Stimulated activated CD4-positive, alpha-beta T cell treated with anti-CD3 and anti-CD28 coated beads, Interleukin-15, amount 100 ng/mL, for 1 hour (primary cell): ENCODE measurements at regions not wholly inside any gene's neighbourhood (a gene's known extent, or its start where the extent isn't known, plus 50 kb on each side); places are given as distances from the start of the nearest gene placed in this dataset.
"Not testable (repeated sequence)": the region's sequence is repeated elsewhere in the genome, so short reads cannot be mapped to it uniquely, and the experiment has no call there.

Experiments used
- DNase-seq, 2 donors: peaks; one replicate each; pipeline ENCODE4 v3.0.0-alpha.2; 2020; ENCODE audit warnings: low read depth in 1 of 2, low spot score in 1 of 2

DNA sequence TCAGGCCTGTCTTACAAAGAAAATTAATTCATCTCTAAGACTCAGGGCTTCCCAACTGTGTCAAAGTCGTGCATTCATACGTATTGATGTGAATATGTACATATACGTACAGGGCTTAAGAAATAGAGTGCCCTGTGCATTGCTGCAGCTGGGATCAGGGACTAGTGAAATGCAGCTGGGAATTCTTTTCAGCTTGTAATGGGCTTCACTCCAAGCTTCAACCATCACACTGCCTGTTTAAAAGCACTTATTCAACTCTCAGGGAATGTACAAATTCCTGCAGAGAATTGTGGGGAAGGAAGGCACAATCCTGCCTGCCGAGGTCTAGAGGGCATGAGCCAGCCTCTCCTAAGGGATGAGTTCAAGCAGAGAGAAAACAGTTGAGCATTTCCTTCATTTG lies 59.6 kb upstream of the MAN2A1 start:
- DNase-seq, result no peak

DNA sequence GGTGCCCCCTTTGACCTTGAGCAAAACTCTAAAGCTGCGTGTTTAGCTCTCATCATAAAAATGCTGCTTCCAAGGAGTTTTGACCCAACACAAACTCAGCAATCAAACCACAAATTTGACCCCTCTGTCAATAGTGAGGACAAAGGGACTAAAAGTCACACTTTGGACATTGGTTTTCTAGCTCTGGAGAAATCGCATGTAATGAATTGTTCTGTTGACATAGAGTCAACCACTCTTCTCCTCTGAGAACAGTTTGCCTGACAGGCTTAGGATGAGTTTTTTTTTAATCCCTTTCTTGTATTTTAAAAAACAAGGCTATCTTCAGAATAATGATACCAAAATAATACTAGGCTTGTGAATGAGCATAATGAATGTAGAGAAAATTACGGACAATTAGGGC lies 61.1 kb upstream of the MAN2A1 start:
- DNase-seq, result no peak

DNA sequence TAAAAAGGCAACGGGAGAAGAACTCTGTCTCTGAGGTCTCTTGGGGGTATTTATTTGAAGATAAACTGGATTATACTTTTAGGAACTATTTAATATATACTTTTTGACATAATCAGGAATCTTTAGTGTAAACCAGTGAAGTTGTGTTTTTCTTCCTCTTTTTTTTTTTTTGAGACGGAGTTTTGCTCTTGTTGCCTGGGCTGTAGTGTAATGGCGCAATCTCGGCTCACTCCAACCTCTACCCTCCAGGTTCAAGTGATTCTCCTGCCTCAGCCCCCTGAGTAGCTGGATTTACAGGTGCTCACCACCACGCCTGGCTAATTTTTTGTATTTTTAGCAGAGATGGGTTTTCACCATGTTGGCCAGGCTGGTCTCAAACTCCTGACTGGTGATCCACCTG lies 68.5 kb upstream of the MAN2A1 start:
- not testable (repeated sequence) for DNase-seq

DNA sequence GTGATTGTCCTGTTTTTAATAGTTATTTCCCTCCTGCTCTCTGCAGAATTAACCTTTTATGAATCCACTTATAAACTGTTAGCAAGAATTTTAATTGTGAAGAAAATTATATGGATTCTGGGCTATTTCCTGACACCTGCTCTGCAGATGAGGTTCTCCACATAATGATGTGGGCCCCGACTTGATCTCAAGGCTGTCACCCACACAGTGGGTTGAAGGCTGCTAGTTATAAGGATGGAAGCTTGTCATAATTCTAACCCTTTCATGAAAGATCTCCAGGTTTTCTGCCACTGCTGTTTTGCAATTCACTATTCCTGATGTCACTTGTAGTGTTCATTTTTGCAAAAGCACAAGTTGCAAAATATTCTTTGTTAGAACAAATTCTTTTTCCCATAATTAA lies 69.1 kb upstream of the MAN2A1 start:
- no peak for DNase-seq

DNA sequence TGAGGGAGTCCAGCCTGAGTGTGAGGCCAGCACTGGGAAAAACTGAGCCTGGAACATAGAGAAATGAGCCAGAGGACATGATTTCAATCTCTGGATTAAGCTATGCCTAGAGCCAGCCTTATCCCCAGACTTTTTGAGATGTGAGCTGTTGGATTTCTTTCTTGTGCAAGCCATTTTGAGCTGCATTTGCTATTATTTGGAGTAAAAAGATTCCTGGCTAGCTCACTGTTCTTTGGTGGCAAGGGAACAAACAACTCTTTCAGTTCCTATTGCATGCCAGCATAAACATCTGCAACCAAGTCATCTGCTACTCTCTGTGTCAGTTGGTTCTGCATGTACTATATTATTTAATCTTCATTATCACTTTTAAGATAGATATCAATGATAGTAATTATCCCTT lies 70.1 kb upstream of the MAN2A1 start:
- no peak for DNase-seq

DNA sequence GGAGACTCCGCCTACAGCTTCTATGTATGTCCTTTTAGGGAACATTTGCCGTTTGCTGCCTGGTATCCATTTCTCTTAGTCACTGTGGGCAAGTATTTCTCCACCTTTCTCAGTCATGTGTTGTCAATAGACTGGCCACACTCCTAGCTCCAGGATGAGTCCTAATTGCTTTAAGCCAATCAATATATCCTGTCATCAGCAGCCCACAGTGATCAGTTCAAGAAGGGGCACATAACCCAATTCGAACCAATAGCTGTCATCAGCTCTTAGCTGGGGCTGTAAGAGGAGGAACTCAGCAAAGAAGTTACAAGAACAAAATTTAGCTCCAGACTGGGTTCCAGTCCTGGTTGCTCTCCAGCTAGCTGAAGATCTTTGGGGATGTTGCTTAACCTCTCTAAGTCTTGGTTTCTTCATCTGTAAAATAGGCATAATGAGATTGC lies 70.7 kb upstream of the MAN2A1 start:
- DNase-seq, result no peak

DNA sequence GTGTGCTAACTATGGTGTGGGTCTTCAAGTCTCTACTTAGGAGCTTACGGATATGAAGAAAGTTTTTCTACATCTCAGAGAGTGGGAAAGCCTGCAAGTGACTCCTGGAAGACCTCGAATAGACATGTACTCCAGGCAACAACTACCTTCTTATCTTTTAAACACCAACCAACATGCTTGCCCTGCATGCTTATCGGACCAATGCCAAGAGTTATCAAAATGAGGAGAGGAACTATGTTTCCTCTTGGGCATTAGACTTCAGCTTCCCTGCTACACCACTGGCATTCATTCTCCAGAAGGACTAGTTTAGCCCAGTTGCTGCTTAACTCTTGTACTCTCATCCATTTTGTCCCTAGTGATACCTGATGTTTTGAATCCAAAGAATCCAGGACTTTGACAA lies 74.7 kb upstream of the MAN2A1 start:
- DNase-seq, result no peak

DNA sequence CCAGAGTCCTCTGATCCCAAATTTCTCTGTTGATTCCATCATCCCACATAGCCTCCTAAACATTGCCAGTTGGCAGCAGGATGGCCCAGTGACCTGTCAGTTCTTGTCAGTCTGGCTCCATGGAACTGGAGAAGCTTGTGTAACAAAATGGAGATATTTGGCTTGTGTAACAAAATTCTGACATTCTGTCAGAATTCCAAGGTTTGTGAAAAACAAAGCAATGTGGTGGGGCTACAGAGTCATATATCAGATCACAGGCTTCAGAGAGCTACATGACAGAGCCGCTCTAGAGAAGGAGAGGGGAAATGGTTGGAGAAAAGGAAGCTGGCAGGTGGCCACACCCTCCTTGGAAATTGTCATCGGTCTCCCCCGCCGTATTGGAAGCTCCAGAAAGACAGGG lies 75.4 kb upstream of the MAN2A1 start:
- DNase-seq, result no peak

DNA sequence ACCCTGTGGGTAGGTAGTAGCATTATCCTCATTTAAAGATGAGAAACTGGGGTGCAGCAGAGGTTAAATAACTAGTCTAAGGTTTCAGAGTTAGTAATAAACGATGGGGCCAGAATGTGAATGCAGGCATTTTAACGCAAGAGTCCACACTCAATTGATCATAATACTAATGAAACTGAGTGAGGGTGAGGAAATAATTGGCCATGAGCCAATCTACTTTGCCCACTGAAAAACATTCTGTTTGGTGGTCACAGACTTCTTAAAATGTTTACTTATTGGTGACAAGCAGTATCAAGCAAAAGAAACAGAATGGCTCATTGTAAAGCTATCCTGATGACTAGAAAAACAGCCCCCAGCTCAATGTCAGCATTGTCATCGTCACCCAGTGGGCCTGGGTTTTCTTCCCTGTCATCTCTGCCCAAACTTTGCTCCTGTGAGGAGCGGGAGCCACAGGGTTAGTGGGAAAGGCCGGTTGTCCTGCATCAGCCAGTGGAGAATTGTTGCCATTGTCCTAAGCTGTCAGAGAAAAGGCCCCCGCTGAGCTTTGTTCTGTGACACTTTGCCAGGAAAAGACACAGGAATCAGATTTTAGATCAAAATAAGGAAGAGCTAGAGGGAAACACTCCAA lies 77.3 kb upstream of the MAN2A1 start:
- no peak for DNase-seq

DNA sequence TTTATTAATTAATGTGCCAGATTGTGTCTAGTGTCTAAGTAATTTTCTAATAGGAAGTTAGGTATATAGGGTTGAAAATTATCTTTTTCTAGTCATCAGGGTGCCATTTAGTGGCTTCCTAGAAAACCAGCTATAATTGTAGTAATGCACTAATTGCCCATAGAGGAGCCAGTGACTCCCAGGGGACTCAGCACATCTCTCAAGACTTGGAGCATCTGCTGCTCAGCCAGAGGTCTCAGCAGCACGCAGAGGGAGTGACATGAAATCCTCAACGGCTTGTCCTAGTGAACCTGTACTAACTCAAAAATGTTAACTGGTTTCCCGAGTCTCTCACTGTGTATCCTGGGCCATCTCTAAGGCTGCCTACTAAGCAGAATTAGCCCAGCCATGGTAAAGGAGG lies 78.2 kb upstream of the MAN2A1 start:
- DNase-seq, result no peak

DNA sequence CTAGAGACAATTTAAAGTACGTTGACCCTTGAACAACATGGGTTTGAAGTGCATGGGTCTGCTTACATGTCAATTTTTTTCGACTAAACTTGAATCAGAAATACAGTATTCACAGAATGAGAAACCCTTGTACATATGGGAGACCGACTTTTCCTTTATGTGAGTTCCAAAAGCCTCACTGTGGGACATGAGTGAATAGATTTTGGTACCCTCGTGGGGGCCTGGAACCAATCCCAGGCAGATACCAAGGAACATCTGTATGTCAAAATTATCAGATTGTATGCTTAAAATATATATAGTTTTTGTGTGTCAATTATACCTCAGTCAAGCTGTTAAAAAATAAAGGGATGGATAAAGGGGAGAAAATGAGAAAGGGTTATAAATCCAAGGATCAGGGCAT lies 78.7 kb upstream of the MAN2A1 start:
- DNase-seq, result no peak

DNA sequence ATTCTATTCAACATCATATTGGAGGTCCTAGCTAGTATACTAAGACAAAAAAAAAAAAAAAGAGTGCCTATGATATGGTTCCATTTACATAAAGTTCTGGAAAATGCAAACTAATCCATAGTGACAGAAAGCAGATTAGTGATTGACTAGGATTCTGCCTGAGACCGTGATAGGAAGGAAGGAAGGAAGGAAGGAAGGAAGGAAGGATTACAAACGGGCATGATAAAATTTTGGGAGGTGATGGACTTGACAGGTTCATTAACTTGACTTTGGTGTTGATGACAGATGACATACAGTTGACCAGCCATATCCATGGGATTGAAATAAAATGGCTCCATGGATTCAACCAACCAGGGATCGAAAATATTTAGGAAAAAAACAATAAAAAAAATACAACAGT lies 79.1 kb upstream of the MAN2A1 start:
- no peak for DNase-seq

DNA sequence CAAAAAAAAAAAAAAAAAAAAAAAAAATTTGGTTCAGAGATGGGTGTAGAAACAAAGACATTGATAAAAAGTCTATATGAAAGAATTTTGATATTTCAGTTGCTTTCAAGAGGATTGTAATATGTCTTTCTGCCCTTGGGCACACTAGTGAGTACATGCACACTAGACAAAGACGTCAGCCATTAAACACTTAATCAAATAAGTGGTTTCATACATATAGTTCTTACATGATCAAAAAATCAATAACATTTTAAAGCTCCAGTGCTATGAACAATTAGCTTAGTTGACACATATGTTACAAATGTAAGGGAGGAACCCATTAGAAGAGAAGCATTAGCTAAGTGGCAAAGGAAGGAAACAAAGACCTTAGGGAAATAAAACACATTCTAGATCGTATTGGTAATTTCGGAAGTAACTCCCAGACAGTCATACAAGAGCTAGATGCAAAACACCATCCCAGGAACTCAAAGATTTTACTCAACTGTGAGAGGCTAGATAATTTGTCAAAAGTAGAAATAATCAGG lies 84.5 kb upstream of the MAN2A1 start:
- no peak for DNase-seq

DNA sequence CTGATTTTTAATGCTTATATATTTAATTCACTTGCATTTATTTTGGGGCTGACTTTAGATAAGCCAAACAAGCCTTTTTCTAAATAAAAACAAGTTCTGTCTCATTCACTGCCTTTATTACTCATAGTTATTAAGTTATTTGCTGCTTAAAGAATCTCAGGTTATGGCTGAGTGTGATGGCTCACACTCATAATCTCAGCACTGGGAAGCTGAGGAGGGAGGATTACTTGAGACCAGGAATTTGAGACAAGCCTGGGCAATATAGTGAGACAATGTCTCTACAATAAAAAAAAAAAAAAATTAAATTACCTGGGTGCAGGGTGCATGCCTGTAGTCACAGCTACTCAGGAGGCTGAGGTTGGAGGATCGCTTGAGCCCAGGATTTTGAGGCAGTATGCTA lies 85.0 kb upstream of the MAN2A1 start:
- no peak for DNase-seq

DNA sequence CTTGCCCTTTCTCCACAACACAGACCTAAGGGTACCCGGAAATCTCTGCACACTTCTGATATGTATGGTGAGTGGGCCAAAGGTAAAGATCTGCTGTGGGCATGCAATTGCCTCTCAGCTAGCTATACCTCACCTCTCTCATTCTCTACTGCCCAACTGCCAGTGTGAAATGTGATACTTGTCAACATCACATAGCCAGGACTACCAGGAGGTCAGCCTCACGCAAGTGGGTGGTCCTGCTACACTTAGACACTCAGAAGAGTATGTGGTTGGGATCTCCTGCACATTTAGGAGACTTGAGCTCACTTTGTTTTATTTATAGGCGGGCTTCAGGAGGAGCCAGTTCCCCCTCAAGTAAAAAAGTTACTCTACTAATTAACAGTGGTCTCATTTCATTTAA lies 88.0 kb upstream of the MAN2A1 start:
- DNase-seq, result no peak

DNA sequence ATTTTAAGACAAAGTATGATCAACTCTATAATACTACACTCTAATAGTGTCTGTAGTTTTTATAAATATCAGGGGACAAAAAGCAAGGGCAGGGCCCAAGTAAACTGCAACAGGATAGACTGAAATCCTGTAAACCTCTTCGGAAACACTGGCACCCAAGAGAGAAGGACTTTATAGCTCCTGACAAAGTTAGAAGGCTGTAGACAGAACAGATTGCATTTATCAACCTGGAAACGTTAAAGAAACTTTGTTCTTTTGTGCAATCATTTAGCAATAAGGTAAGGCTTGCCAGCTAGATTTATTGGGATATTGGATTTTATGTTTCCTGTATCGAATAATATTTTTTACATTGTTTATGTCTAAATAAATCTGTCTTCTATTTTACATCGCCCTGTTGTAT lies 91.8 kb upstream of the MAN2A1 start:
- no peak for DNase-seq

DNA sequence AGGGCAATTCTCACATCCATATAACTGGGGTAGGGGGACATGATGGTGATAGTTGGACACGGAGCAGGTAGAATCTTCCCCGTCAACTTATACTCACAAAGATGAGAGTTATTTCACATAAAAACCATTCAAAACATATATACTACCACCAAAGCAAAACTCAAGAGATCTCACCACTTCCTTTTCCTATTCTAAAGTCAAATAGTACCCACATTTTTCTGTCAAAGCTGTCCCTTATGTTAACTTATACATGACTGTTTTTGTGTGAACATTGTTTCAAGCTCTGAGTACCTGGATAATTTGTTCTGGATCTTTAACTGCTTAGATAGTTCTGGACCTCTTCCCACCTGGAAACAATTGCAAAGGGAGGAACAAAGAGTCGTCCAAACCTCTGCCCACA lies 95.5 kb upstream of the MAN2A1 start:
- no peak for DNase-seq

DNA sequence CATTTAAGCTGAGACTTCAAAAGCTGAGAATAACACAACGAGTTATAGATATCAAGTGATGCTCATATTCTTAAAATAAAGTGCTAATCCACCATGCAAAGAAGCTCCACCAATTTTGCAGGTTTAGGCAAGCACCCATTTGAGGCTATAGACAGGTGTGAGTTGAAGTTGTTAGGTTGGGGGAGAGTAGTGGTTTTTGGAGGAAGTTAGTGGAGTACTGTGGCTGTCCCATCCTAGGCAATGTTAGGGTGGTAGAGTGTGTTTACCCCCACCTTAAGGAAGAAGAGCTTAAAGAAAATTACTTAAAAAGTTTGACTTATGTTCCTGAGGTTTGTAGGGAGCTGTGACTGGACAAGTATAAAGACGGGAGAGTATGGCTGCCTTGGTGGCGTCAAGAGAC lies 98.9 kb upstream of the MAN2A1 start:
- no peak for DNase-seq

DNA sequence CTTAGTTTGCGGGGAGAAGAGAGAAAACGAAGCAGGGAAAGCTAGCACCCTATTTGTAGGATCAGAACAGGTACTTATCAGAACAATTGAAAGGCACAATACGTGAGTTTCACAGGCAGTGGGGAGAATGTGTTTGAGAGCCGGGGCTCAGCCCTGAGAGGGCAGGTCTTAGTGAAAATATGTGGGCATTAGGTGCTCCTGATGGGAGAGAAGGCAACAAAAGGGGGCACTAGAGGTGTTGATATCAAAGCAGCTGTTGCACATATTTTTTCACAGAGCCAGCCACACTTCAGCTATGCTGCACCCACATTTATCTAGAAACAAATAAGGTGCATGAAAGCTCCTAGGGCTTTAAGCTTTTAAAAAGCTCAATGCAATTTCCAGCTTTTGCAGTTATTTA lies 99.7 kb upstream of the MAN2A1 start:
- no peak for DNase-seq

DNA sequence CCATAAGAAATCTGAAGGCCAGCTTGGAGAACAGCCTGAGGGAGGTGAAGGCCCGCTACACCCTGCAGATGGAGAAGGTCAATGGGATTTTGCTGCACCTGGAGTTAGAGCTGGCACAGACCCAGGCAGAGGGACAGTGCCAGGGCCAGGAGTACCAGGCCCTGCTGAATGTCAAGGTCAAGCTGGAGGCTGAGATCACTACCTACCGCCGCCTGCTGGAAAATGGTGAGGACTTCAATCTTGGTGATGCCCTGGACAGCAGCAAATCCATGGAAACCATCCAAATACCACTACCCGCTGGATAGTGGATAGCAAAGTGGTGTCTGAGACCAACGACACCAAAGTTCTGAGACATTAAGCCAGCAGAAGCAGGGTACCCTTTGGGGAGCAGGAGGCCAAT lies 100.5 kb upstream of the MAN2A1 start:
- no peak for DNase-seq

DNA sequence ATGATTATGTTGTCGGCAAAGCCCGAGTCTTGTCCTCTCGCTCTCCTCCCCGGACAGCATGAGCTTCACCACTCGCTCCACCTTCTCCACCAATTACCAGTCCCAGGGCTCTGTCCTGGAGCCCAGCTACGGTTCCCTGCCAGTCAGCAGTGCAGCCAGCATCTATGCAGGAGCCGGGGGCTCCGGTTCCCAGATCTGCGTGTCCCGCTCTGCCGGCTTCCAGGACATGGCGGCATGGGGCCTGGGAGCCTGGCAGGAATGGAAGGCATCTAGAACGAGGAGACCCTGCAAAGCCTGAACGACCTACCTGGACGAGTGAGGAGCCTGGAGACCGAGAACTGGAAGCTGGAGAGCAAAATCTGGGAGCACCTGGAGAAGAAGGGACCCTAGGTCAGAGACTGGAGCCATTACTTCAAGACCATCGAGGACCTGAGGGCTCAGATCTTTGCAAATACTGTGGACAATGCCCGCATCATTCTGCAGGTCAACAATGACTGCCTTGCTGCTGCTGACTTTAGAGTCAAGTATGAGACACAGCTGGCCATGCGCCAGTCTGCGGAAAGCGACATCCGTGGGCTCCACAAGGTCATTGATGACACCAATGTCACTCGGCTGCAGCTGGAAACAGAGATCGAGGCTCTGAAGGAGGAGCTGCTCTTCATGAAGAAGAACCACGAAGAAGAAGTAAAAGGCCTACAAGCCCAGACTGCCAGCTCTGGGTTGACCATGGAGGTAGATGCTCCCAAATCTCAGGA lies 101.3 kb upstream of the MAN2A1 start:
- DNase-seq, result no peak

DNA sequence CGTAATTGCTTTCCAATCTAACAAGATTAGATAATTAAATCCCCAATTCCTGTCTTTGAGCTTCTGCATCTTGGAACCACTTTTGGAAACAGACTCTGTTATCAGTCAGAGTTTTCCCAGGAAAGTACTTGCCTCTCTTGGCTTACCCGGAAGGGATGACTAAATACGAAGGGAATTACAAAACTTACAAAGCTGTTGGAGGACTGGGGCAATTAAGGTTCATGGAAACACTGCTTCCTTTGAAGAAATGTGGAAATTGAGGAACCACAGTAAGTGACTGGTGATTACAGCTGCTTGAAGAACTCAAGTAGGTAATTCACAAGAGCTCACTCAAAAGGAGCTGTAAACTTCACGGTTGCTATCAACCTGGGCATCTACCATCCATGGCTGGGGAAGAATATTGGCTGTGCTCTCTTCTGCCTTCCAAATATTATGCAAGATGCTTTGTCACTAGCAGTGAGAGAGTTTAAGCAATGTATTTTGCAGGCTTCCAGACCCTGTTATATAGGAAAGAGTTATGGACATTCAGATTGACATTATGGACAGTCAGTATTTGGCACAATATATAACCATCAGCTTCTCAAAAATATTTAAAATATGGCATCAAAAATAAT lies 104.6 kb upstream of the MAN2A1 start:
- no peak for DNase-seq

DNA sequence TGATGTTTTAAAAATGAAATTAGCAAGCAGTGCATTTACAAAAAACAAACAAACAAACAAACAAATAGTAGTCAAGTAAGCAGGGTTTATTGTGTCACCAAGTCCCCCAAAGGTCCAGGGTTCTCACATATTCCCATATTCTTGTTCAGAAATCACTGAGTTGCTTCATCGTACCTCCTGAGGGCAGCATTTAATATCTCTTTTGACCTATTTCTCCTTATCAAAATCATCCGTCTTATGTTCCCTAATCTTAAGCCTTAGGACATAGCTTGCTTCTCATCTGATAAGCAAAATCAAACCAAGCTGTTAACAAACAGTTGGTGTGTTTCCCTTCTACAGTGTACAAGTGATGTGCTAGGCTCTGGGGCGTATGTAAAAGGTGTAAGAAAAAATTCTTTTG lies 109.5 kb upstream of the MAN2A1 start:
- no peak for DNase-seq
